ENCODE measurements at regions not wholly inside any gene's neighbourhood (a gene's known extent, or its start where the extent isn't known, plus 50 kb on each side); places are given as distances from the start of the nearest gene placed in this dataset.

DNA sequence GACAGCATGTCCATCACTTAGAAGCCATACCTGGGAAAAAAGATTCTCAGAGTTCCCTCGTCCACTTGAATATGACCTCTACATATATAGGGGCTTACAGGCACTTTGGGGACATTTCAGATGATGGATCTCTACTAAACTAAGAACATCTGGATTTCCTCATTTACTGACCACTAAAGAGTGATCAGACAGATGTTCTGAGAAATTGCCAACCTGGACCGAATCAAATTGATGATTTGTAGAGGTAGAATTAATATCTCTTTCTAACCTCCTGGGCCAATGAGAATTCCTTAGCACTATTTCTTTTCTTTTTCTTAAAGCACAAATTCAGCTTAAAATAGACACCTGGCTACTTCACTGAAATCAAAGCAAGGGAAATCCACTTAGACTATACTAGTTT, 422.7 kb downstream of the MTRR start:
- TF ChIP-seq, protein P1, sequence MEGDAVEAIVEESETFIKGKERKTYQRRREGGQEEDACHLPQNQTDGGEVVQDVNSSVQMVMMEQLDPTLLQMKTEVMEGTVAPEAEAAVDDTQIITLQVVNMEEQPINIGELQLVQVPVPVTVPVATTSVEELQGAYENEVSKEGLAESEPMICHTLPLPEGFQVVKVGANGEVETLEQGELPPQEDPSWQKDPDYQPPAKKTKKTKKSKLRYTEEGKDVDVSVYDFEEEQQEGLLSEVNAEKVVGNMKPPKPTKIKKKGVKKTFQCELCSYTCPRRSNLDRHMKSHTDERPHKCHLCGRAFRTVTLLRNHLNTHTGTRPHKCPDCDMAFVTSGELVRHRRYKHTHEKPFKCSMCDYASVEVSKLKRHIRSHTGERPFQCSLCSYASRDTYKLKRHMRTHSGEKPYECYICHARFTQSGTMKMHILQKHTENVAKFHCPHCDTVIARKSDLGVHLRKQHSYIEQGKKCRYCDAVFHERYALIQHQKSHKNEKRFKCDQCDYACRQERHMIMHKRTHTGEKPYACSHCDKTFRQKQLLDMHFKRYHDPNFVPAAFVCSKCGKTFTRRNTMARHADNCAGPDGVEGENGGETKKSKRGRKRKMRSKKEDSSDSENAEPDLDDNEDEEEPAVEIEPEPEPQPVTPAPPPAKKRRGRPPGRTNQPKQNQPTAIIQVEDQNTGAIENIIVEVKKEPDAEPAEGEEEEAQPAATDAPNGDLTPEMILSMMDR (IDR thresholded peaks at IDR 0.05): no peak
- TF ChIP-seq POLR2AphosphoS5 (IDR thresholded peaks at IDR 0.05): no peak
